GM12878 (cell line): ENCODE measurements at regions not wholly inside any gene's neighbourhood (a gene's known extent, or its start where the extent isn't known, plus 50 kb on each side); places are given as distances from the start of the nearest gene placed in this dataset.

Source experiments
- CBFB ChIP-seq: IDR thresholded peaks from 2 replicates; pipeline ENCODE4 v1.6.1; 2016; ENCODE audit warnings: antibody characterized with exemption, low read depth
- RBBP5 ChIP-seq: fragments of 200-600 bp; sonication (generic); conservative IDR thresholded peaks from 2 replicates; pipeline ENCODE4 v1.6.1; 2016
- SUZ12 ChIP-seq: fragments of 200-600 bp; sonication (generic); IDR thresholded peaks from one replicate; pipeline ENCODE4 v1.6.1; 2018; ENCODE audit warnings: antibody characterized with exemption, mild to moderate bottlenecking; ENCODE audit not compliant: unreplicated experiment
- TF ChIP-seq, protein P1 (sequence below), 3 experiments: IDR thresholded peaks in 2 of 3; conservative IDR thresholded peaks in 1 of 3; 2 replicates each; pipeline ENCODE4 v1.5.1; 2011; ENCODE audit warnings: low read depth in 3 of 3, low read length in 3 of 3, mild to moderate bottlenecking in 3 of 3, control low read depth in 2 of 3, moderate library complexity in 2 of 3, inconsistent platforms in 1 of 3, mixed read lengths in 1 of 3; ENCODE audit not compliant: control insufficient read depth in 2 of 3, insufficient read depth in 1 of 3; ENCODE audit errors: extremely low read depth in 1 of 3

DNA sequence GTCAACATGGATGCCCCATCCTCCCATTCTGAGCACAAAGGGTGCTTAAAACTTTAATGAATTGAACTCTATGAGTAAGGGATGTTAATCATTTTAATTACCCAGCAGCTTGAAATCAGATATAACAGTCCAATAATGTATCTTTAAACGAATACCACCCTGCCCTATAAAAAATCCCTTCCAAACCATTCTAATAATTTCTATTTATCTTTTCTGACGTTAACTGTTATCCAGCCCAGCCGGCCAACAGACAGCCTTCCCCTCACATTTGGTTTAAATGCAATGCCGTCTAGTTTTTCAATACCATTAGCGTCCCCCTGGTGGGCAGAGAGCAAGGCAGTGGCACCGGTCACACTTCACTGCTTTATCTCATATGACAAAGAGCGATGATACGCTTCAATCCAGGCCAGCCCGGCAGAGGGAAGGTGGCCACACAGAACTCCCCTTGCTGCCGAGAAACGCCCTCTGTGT is 402.2 kb upstream of the ZNF507 start:
- TF ChIP-seq RBBP5 = no peak
- TF ChIP-seq CBFB = no peak
- TF ChIP-seq SUZ12 = no peak
- TF ChIP-seq, protein P1, sequence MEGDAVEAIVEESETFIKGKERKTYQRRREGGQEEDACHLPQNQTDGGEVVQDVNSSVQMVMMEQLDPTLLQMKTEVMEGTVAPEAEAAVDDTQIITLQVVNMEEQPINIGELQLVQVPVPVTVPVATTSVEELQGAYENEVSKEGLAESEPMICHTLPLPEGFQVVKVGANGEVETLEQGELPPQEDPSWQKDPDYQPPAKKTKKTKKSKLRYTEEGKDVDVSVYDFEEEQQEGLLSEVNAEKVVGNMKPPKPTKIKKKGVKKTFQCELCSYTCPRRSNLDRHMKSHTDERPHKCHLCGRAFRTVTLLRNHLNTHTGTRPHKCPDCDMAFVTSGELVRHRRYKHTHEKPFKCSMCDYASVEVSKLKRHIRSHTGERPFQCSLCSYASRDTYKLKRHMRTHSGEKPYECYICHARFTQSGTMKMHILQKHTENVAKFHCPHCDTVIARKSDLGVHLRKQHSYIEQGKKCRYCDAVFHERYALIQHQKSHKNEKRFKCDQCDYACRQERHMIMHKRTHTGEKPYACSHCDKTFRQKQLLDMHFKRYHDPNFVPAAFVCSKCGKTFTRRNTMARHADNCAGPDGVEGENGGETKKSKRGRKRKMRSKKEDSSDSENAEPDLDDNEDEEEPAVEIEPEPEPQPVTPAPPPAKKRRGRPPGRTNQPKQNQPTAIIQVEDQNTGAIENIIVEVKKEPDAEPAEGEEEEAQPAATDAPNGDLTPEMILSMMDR (IDR thresholded peaks at IDR 0.05 in 2 of 3, conservative IDR thresholded peaks at IDR 0.05 in 1 of 3; ENCODE audit: control insufficient read depth in 2 of 3, extremely low read depth in 1 of 3, insufficient read depth in 1 of 3, low read depth in 3 of 3, low read length in 3 of 3) = no peak
